ENCODE measurements at regions not wholly inside any gene's neighbourhood (a gene's known extent, or its start where the extent isn't known, plus 50 kb on each side); places are given as distances from the start of the nearest gene placed in this dataset.

GRCh38 chr22:25451480-25452114 lies 112.9 kb upstream of the GRK3 start:
- no peak for TF ChIP-seq YY1 (IDR thresholded peaks at IDR 0.05; ENCODE audit: insufficient read depth, insufficient read length)
- no peak for TF ChIP-seq ZNF274 (IDR thresholded peaks at IDR 0.05; ENCODE audit: low read depth, low read length)
- TF ChIP-seq SUZ12 (IDR thresholded peaks at IDR 0.05; ENCODE audit: extremely low read depth, insufficient read depth, insufficient read length) = no peak

Data from NT2/D1 (cell line).